Upper lobe of left lung (tissue), 4 donors: ENCODE measurements at regions not wholly inside any gene's neighbourhood (a gene's known extent, or its start where the extent isn't known, plus 50 kb on each side); places are given as distances from the start of the nearest gene placed in this dataset.

Experiments used
- EP300 ChIP-seq, 4 donors: sonication (generic); formaldehyde crosslinking; IDR thresholded peaks; one replicate each; pipeline ENCODE4 v1.5.1; 2017; ENCODE audit warnings: antibody characterized with exemption in 4 of 4, control low read depth in 2 of 4
- POLR2A ChIP-seq, 4 donors: fragments of 450-650 bp; IDR thresholded peaks; one replicate each; pipeline ENCODE4 v1.5.1; 2016 to 2017; ENCODE audit warnings: antibody characterized with exemption in 4 of 4, mild to moderate bottlenecking in 2 of 4
- POLR2AphosphoS5 ChIP-seq, 2 donors: sonication (generic); formaldehyde crosslinking; IDR thresholded peaks; one replicate each; pipeline ENCODE4 v1.5.1; 2017; ENCODE audit warnings: antibody characterized with exemption in 2 of 2
- TF ChIP-seq, protein P1 (sequence below), 6 experiments: fragments of 450-650 bp in 4 of 6; fragments of 200-600 bp in 2 of 6; sonication (generic) in 2 of 6; IDR thresholded peaks; one replicate each; pipeline ENCODE4 v1.5.1; 2016 to 2019; ENCODE audit warnings: antibody characterized with exemption in 6 of 6

DNA sequence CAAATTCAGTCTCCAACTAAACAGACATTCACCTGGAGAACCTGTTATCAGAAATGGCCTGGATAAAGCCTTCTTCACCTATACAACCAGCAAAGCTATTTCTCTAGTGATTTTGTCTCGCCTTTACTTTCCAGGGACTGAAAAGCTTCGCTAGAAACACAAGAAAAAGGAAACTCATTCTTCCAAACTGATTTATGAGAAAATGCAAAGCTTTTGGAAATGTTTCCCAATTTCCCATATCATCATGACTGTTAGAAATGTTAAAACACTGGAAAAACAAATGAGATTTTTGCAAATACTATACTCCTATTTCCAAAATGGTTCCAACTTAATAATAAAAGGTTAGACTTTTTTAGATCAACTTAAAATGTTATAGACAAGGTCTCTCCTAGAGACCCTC, 218.7 kb downstream of the PAX3 start:
- TF ChIP-seq POLR2A (IDR thresholded peaks at IDR 0.05), result no peak
- TF ChIP-seq, protein P1, sequence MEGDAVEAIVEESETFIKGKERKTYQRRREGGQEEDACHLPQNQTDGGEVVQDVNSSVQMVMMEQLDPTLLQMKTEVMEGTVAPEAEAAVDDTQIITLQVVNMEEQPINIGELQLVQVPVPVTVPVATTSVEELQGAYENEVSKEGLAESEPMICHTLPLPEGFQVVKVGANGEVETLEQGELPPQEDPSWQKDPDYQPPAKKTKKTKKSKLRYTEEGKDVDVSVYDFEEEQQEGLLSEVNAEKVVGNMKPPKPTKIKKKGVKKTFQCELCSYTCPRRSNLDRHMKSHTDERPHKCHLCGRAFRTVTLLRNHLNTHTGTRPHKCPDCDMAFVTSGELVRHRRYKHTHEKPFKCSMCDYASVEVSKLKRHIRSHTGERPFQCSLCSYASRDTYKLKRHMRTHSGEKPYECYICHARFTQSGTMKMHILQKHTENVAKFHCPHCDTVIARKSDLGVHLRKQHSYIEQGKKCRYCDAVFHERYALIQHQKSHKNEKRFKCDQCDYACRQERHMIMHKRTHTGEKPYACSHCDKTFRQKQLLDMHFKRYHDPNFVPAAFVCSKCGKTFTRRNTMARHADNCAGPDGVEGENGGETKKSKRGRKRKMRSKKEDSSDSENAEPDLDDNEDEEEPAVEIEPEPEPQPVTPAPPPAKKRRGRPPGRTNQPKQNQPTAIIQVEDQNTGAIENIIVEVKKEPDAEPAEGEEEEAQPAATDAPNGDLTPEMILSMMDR (IDR thresholded peaks at IDR 0.05), result no peak
- TF ChIP-seq POLR2AphosphoS5 (IDR thresholded peaks at IDR 0.05), result no peak
- no peak for TF ChIP-seq EP300 (IDR thresholded peaks at IDR 0.05)
